K562 (cell line): ENCODE measurements at regions not wholly inside any gene's neighbourhood (a gene's known extent, or its start where the extent isn't known, plus 50 kb on each side); places are given as distances from the start of the nearest gene placed in this dataset.

Source experiments
- ARID2 ChIP-seq: fragments of 450-650 bp; IDR thresholded peaks from 2 replicates; pipeline ENCODE4 v1.6.1; 2017; ENCODE audit warnings: antibody characterized with exemption, mild to moderate bottlenecking
- CTCF ChIP-seq, 3 experiments: IDR thresholded peaks in 2 of 3; conservative IDR thresholded peaks in 1 of 3; 2 replicates each; pipeline ENCODE4 v1.5.1; 2011 to 2012; ENCODE audit warnings: low read length in 3 of 3, mild to moderate bottlenecking in 3 of 3, control low read depth in 2 of 3, improper control_type of control experiment in 1 of 3, inconsistent platforms in 1 of 3, low read depth in 1 of 3, mixed read lengths in 1 of 3, moderate library complexity in 1 of 3; ENCODE audit not compliant: insufficient read depth in 2 of 3
- POLR2AphosphoS2 ChIP-seq: IDR thresholded peaks from 2 replicates; pipeline ENCODE4 v1.6.1; 2012; ENCODE audit warnings: low read length, improper control_type of control experiment
- THRAP3 ChIP-seq: fragments of 450-650 bp; IDR thresholded peaks from 2 replicates; pipeline ENCODE4 v1.6.1; 2016; ENCODE audit warnings: mild to moderate bottlenecking, inconsistent platforms, borderline replicate concordance
- ZNF668 ChIP-seq: fragments of 250-450 bp; sonication (Bioruptor Pico); IDR thresholded peaks from 2 replicates; pipeline ENCODE4 v1.8.0; 2022; ENCODE audit warnings: mild to moderate bottlenecking, inconsistent platforms
- TF ChIP-seq, protein P1 (sequence below): sonication (generic); formaldehyde crosslinking; IDR thresholded peaks from 2 replicates; pipeline ENCODE4 v1.9.0; 2022; ENCODE audit warnings: mild to moderate bottlenecking, missing genetic modification reagents
- TF ChIP-seq, protein P2 (sequence below): fragments of 250-450 bp; sonication (Bioruptor Pico); IDR thresholded peaks from 2 replicates; pipeline ENCODE4 v1.5.0; 2022; ENCODE audit warnings: mild to moderate bottlenecking

DNA sequence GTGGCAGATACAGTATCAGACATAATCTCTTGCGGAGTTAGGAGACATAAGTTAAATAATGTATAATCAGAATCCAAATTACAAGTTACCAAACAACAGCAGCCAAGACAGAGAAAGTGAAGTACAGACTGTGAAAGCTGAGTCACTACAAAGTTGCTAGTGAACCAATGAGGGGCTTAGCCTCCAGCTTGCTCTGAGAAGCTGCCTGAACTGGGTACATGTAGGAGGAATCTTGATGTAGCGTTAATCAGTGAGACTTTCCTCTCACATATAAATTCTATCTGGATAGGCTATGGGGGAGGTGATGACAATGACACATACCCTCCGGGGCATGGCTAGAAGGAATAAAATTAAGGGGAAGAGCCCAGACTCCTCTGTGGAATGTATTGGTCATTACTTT, 1234.3 kb upstream of the DDX18 start:
- TF ChIP-seq CTCF (IDR thresholded peaks at IDR 0.05 in 2 of 3, conservative IDR thresholded peaks at IDR 0.05 in 1 of 3; ENCODE audit: insufficient read depth in 2 of 3, low read depth in 1 of 3, low read length in 3 of 3), result no peak
- TF ChIP-seq, protein P1, sequence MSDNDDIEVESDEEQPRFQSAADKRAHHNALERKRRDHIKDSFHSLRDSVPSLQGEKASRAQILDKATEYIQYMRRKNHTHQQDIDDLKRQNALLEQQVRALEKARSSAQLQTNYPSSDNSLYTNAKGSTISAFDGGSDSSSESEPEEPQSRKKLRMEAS (CRISPR knock-in tag), result no peak
- no peak for TF ChIP-seq POLR2AphosphoS2
- no peak for TF ChIP-seq THRAP3
- TF ChIP-seq, protein P2, sequence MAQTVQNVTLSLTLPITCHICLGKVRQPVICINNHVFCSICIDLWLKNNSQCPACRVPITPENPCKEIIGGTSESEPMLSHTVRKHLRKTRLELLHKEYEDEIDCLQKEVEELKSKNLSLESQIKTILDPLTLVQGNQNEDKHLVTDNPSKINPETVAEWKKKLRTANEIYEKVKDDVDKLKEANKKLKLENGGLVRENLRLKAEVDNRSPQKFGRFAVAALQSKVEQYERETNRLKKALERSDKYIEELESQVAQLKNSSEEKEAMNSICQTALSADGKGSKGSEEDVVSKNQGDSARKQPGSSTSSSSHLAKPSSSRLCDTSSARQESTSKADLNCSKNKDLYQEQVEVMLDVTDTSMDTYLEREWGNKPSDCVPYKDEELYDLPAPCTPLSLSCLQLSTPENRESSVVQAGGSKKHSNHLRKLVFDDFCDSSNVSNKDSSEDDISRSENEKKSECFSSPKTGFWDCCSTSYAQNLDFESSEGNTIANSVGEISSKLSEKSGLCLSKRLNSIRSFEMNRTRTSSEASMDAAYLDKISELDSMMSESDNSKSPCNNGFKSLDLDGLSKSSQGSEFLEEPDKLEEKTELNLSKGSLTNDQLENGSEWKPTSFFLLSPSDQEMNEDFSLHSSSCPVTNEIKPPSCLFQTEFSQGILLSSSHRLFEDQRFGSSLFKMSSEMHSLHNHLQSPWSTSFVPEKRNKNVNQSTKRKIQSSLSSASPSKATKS, result no peak
- no peak for TF ChIP-seq ZNF668 (CRISPR knock-in tag)
- TF ChIP-seq ARID2, result no peak
